CD4-positive, alpha-beta T cell (primary cell): ENCODE measurements at regions not wholly inside any gene's neighbourhood (a gene's known extent, or its start where the extent isn't known, plus 50 kb on each side); places are given as distances from the start of the nearest gene placed in this dataset.

Experiments
- ATAC-seq: fragments of 200-7000 bp; cut with Tn5 transposase; one replicate; pipeline ENCODE4 v1.10.0; 2022; ENCODE audit warnings: mild to moderate bottlenecking; ENCODE audit not compliant: poor library complexity
- CTCF ChIA-PET: fragments of 350-600 bp; sonication (Branson Sonifier 250); formaldehyde crosslinking; loops from one replicate; lab custom pipeline; 2021; ENCODE audit warnings: antibody characterized with exemption, inconsistent platforms; lab: Charles Lee
- POLR2A ChIA-PET: fragments of 350-600 bp; sonication (Branson Sonifier 250); formaldehyde crosslinking; loops from one replicate; lab custom pipeline; 2021; ENCODE audit warnings: antibody characterized with exemption, inconsistent platforms; lab: Charles Lee
- DNase-seq, 14 experiments: peaks; one replicate each; pipeline ENCODE4 v3.0.0-alpha.2; 2013 to 2020; ENCODE audit warnings: mixed read lengths in 2 of 14
- H3K27ac ChIP-seq, 2 donors: one replicate each; pipeline versions ENCODE4 v1.5.1 to v1.7.0; 2013; ENCODE audit warnings: low read length in 2 of 2, low read depth in 1 of 2, mild to moderate bottlenecking in 1 of 2
- H3K27me3 ChIP-seq, 2 experiments: 1 replicate in 1 of 2; 2 replicates in 1 of 2; pipeline versions ENCODE4 v1.6.1 to v1.7.0; 2013; ENCODE audit warnings: low read length in 2 of 2, control low read depth in 1 of 2, mild to moderate bottlenecking in 1 of 2, moderate library complexity in 1 of 2; ENCODE audit not compliant: insufficient read depth in 2 of 2, control insufficient read depth in 1 of 2
- H3K36me3 ChIP-seq: one replicate; pipeline ENCODE4 v1.6.1; 2013; ENCODE audit warnings: low read length, control low read depth; ENCODE audit not compliant: insufficient read depth
- H3K4me1 ChIP-seq: one replicate; pipeline ENCODE4 v1.6.1; 2013; ENCODE audit warnings: low read length, control low read depth; ENCODE audit not compliant: insufficient read depth
- H3K4me3 ChIP-seq: one replicate; pipeline ENCODE4 v1.5.1; 2013; ENCODE audit warnings: mild to moderate bottlenecking, low read length, moderate library complexity
- H3K9me3 ChIP-seq, 2 experiments: 1 replicate in 1 of 2; 2 replicates in 1 of 2; pipeline versions ENCODE4 v1.6.1 to v1.7.0; 2013; ENCODE audit warnings: low read length in 2 of 2, mild to moderate bottlenecking in 2 of 2, control low read depth in 1 of 2, moderate library complexity in 1 of 2; ENCODE audit not compliant: control insufficient read depth in 1 of 2, insufficient read depth in 1 of 2
- H3K27ac Mint-ChIP-seq: one replicate; pipeline ENCODE4 v1.8.0; 2020; ENCODE audit warnings: mixed read lengths
- H3K27me3 Mint-ChIP-seq: one replicate; pipeline ENCODE4 v1.8.0; 2021; ENCODE audit warnings: mixed read lengths
- H3K36me3 Mint-ChIP-seq: one replicate; pipeline ENCODE4 v1.8.0; 2021; ENCODE audit warnings: low read depth, mixed read lengths
- H3K4me1 Mint-ChIP-seq: one replicate; pipeline ENCODE4 v1.8.0; 2021; ENCODE audit warnings: low read depth, mixed read lengths
- H3K4me3 Mint-ChIP-seq: one replicate; pipeline ENCODE4 v1.8.0; 2020; ENCODE audit warnings: mild to moderate bottlenecking, mixed read lengths
- H3K9me3 Mint-ChIP-seq: one replicate; pipeline ENCODE4 v1.8.0; 2020; ENCODE audit warnings: mixed read lengths
- intact Hi-C, 2 experiments: fragments of 100-400 bp; cut with DNase I in 1 of 2; cut with micrococcal nuclease in 1 of 2; formaldehyde crosslinking; loops; one replicate each; pipeline versions ENCODE4 v1.15.1 to v1.9.0; 2023 to 2025; cut with DNase I, micrococcal nuclease
- TF ChIP-seq, protein P1 (sequence below): fragments of 200-600 bp; IDR thresholded peaks from one replicate; pipeline ENCODE4 v1.8.0; 2022; ENCODE audit warnings: antibody characterized with exemption, mild to moderate bottlenecking

DNA sequence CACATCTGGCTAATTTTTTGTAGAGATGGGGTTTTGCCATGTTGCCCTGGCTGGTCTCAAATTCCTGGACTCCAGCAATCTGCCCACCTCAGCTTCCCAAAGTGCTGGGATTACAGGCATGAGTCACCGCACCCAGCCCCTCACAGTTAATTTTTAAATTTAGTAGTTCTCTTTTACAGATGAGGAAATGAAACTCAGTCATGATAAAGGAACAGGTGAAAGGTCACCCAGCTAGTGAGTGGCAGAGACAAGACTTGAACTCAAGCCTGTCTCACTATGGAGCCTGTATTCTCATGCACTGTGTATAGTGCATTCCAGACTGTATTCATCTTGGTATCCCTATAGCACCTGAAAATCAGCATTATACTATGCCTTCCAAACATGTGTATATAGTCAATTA is 77.1 kb upstream of the WSB1 start:
- DNase-seq (peak in 2 of 14 experiments; percentile 30 to 37), ATAC-seq (no peak)
- Histone ChIP-seq H3K27me3 (no peaks in the 10 kb centered on the region), H3K36me3 (no peaks in the 10 kb centered on the region), H3K4me1 (peaks cover 14% of the 10 kb centered on the region), H3K4me3 (no peak overlapping the region), H3K27ac (no peak overlapping the region), H3K9me3 (no peaks in the 10 kb centered on the region)
- no peak overlapping the region for H3K4me3 Mint-ChIP-seq
- H3K9me3 Mint-ChIP-seq: peaks cover 2% of the 10 kb centered on the region
- ChIA-PET CTCF (no interaction called here), POLR2A (no interaction called here)
- peaks cover 4% of the 10 kb centered on the region for H3K27me3 Mint-ChIP-seq
- H3K36me3 Mint-ChIP-seq: no peaks in the 10 kb centered on the region
- peaks cover 8% of the 10 kb centered on the region for H3K4me1 Mint-ChIP-seq
- intact Hi-C loops: no loop called here
- no peak overlapping the region for H3K27ac Mint-ChIP-seq
- TF ChIP-seq, protein P1, sequence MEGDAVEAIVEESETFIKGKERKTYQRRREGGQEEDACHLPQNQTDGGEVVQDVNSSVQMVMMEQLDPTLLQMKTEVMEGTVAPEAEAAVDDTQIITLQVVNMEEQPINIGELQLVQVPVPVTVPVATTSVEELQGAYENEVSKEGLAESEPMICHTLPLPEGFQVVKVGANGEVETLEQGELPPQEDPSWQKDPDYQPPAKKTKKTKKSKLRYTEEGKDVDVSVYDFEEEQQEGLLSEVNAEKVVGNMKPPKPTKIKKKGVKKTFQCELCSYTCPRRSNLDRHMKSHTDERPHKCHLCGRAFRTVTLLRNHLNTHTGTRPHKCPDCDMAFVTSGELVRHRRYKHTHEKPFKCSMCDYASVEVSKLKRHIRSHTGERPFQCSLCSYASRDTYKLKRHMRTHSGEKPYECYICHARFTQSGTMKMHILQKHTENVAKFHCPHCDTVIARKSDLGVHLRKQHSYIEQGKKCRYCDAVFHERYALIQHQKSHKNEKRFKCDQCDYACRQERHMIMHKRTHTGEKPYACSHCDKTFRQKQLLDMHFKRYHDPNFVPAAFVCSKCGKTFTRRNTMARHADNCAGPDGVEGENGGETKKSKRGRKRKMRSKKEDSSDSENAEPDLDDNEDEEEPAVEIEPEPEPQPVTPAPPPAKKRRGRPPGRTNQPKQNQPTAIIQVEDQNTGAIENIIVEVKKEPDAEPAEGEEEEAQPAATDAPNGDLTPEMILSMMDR: no peak

DNA sequence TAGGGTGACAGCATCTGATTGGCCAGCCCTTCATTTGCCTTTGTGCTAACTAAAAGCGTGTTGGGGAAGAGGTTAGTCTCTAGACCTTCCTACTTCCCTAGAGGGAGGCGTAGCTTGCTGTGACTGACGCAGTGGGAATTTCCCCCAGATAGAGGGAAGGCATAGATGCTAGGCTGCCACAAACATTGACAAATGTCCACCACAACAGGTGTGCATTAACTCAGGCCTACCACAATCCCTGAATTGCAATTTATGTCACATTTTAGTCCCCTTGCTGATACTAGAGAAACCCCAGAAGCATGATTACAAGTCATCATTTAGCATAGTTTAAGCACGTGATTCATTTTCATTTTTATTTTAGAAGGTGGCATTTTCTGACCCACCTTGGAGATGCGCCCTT is 76.3 kb upstream of the WSB1 start:
- no peaks in the 10 kb centered on the region for H3K36me3 ChIP-seq
- H3K27ac Mint-ChIP-seq: no peak overlapping the region
- TF ChIP-seq, protein P1: no peak
- no peak overlapping the region for H3K27ac ChIP-seq
- H3K9me3 Mint-ChIP-seq: peaks cover 2% of the 10 kb centered on the region
- H3K36me3 Mint-ChIP-seq: no peaks in the 10 kb centered on the region
- DNase-seq (peak in 3 of 14 experiments; percentile 15 to 71 (median 66)), ATAC-seq (no peak)
- ChIA-PET POLR2A (no interaction called here), CTCF (no interaction called here)
- peaks cover 8% of the 10 kb centered on the region for H3K4me1 Mint-ChIP-seq
- no peaks in the 10 kb centered on the region for H3K9me3 ChIP-seq
- no peaks in the 10 kb centered on the region for H3K27me3 ChIP-seq
- no peak overlapping the region for H3K4me3 Mint-ChIP-seq
- H3K4me1 ChIP-seq: peaks cover 14% of the 10 kb centered on the region
- no peak overlapping the region for H3K4me3 ChIP-seq
- peaks cover 4% of the 10 kb centered on the region for H3K27me3 Mint-ChIP-seq
- intact Hi-C loops: no loop called here

DNA sequence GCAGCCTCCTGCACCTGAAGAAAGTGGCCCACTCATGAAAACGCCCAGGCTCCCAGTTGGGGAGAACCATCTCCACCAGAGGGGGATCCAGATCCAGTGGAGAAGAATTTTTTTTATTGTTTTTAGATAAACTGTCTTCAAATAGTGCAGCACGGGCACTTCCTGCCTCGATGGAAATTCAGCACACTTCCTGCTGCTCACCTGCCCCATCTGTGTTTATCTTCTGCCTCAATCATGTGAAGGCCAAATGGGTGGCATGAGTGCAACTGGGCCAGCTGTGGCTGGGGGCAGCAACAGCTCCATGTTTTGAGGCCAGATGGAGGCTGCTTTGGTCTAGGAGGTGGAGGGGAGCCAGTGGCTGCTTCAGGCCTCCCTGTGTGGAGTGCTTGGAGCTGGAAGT is 75.9 kb upstream of the WSB1 start:
- no peak overlapping the region for H3K27ac Mint-ChIP-seq
- ChIA-PET CTCF (no interaction called here), POLR2A (no interaction called here)
- H3K4me3 Mint-ChIP-seq: no peak overlapping the region
- peaks cover 8% of the 10 kb centered on the region for H3K4me1 Mint-ChIP-seq
- peaks cover 4% of the 10 kb centered on the region for H3K27me3 Mint-ChIP-seq
- intact Hi-C loops: no loop called here
- no peaks in the 10 kb centered on the region for H3K36me3 Mint-ChIP-seq
- H3K4me1 ChIP-seq: peaks cover 14% of the 10 kb centered on the region
- no peak overlapping the region for H3K27ac ChIP-seq
- TF ChIP-seq, protein P1: no peak
- H3K4me3 ChIP-seq: no peak overlapping the region
- H3K36me3 ChIP-seq: no peaks in the 10 kb centered on the region
- H3K9me3 ChIP-seq: no peaks in the 10 kb centered on the region
- peaks cover 2% of the 10 kb centered on the region for H3K9me3 Mint-ChIP-seq
- DNase-seq (no peak), ATAC-seq (no peak)
- H3K27me3 ChIP-seq: no peaks in the 10 kb centered on the region
